Effector CD4-positive, alpha-beta T cell (primary cell): ENCODE measurements at regions not wholly inside any gene's neighbourhood (a gene's known extent, or its start where the extent isn't known, plus 50 kb on each side); places are given as distances from the start of the nearest gene placed in this dataset.
A peak's percentile ranks its signal among the peaks of the same experiment; 100 is the strongest.

ENCODE experiments used
- DNase-seq: peaks from one replicate; pipeline ENCODE4 v3.0.0-alpha.2; 2020

DNA sequence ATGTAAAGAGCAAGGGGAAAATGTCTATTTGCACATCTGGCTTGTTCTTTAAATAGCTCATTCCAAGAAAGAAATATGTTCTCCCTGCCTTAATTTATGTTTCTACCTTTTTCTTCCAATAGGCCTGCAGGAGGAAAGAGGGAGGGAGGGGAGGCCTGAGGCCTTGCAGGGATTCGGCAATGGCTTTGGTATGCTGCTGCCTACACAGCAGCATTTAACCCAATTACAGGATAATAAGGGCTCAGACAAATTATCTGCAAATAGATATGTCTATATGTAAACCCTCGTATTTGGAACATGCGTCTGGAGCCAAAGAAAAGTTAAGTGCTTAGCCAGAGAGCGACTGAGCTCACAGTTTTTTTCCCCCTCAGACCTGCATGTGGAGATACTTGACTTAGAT is 277.2 kb downstream of the CDC5L start:
- no peak for DNase-seq

DNA sequence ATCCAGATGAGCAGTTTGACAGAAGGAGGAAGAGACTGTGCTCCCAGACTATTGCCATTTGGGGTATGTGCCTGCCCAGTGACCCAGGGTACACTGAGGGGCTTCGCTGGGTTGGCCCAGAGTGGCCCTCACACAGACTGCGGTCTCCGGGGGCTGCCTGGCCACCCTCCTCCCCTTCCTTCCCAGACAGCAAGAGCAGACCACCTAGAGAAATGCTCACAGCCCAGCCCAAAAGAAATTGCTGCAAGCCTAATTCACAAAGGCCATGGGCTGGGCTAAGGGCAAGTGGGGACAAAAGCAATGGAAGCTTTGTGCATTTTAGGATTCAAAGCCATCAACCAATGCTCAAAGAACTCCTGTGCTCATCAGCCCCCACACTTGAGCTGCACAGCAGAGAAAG is 277.6 kb downstream of the CDC5L start:
- DNase-seq: no peak

GRCh38 chr6:44665683-44666082 is 278.2 kb downstream of the CDC5L start:
- no peak for DNase-seq

GRCh38 chr6:44666324-44666723 is 278.8 kb downstream of the CDC5L start:
- no peak for DNase-seq

DNA sequence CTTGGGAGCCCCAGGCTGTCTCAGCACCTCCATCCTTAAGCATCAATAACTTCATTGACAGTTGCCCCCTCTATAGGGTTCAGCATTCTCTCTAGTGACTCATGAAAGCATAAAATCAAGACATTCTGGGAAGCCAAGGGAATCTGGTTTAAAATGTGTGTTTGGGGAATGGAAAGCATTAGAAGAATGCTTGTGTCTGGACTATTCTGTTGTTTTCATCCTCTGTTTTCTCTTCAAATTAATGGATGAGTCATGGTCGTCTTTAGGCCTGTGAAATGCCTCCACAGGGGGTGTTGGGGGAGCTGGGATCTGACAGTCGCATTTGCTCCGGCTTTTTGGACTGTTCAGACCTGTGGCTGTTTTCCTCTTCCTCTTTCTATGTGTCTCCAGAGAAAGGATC is 279.7 kb downstream of the CDC5L start:
- DNase-seq: no peak

- peak; percentile 10 for DNase-seq
Measured at GRCh38 chr6:44667668-44668390, 280.3 kb downstream of the CDC5L start.

GRCh38 chr6:44668391-44668930 is 281.0 kb downstream of the CDC5L start:
- DNase-seq: no peak

DNA sequence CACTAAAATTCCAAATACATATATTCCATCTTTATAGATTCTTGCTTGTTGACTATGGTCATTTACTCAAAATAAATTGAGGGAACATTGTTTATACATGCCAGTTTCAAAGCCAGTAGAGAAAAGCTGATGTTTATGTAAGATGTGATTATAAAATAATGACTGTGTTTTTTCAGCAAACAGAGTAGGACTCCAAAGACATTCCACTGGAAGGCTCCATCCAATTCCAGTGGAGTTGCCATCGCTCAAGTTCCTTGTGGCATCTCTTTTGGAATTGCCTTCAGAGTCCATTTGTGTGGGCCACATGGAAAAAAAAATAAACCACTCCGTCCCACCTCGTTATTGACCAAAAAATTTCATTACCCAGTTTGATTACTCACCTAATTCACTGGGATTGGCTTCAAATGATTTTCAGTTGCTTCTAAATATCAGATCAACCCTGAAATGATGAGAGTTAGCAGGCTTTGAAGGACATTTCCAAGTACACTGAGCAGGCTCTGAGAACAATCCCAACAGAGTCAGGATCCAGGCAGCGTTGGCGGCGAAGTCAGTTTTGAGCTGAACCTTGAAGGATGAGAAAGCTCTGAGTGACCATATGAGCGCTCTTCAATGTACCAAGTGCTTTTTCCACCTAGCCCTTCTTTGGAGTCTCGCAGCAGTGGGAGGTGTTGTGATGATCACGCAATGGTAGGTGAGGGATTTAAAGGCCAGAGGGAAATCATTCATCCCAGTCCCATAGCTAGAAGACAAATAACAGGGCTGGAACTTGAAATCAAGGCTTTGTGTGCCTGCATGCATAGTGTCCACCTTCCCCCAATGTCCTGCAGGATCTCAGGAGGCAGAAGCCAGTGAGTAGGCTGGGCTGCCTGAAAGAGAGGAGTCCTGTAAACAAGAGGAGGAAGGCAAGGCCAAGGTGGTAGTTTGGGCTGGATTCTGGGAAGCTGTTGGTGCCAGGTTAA is 281.7 kb downstream of the CDC5L start:
- DNase-seq: no peak

DNA sequence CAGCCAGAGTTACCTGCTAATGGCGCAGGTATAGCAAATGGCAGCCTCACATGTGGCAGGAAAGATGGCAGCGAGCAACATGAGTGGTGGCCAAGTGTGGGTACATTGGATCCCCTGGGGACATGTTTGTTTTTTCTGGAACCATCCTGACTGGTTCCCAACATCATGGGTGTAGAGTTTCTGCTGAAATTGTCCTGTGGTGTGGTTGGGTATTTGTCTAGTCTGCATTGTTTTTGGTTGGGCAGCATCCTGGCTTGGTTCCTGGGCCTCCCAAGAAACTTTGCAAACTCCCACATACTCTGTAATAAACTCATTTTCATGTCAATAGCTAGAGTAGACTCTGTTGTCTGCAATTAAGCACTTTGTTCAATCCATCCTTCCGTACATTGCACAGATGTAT is 282.6 kb downstream of the CDC5L start:
- no peak for DNase-seq

DNA sequence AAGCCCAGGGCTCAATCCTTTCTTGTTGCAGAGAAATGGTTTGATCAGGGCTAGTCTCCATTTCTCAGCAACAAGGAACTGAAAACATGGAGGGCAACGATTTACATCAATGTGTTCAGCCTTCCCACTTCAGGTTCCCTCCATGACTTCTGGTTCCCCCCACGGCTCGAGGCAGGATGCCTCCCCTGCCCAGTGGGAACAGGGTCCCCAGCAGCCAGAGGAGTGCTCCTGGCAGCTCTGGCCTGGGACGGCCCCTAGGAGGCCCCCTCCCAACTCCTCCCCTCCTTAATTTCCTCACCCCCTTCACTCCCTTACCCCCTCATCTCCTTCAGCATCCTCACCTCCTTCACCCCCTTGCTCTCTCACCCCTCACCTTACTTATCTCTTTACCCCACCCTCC is 283.8 kb downstream of the CDC5L start:
- DNase-seq: no peak

DNA sequence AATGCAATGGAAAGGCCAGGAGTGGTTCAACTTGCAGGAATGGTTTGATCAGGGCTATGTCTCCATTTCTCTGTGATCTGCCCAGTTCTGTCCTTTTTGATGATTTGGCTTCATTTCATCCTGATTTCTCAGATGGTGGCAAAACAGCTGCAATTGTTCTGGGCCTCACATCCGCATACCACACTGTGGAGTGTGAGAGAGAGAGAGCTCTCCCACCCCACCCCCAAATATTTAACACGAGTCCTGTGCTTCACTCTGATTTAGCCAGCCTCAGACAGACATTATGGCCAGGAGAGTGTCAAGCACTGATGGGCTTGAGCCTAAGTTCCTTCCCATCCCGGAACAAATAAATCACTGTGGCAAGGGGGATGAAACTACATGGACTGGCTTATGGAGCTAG is 284.6 kb downstream of the CDC5L start:
- no peak for DNase-seq

DNA sequence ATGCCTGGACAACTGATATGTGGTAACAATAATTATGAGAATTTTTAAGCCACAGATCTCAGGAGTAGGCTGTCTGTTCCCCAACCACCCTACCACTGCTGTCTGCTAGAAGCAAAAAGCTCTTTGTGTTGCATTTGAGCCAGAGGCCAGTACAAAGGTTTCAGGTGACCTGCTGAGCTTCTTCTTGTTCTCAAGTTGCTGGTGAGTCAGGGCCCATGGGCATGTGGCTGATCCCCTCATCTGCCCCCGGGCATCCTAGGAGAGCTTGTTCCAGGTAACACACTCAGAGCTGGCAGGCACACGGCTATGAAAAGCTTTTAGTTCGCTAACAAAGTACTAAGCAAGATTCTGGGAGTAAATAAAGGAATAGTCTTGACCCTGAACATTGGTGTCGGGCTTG is 285.3 kb downstream of the CDC5L start:
- no peak for DNase-seq

DNA sequence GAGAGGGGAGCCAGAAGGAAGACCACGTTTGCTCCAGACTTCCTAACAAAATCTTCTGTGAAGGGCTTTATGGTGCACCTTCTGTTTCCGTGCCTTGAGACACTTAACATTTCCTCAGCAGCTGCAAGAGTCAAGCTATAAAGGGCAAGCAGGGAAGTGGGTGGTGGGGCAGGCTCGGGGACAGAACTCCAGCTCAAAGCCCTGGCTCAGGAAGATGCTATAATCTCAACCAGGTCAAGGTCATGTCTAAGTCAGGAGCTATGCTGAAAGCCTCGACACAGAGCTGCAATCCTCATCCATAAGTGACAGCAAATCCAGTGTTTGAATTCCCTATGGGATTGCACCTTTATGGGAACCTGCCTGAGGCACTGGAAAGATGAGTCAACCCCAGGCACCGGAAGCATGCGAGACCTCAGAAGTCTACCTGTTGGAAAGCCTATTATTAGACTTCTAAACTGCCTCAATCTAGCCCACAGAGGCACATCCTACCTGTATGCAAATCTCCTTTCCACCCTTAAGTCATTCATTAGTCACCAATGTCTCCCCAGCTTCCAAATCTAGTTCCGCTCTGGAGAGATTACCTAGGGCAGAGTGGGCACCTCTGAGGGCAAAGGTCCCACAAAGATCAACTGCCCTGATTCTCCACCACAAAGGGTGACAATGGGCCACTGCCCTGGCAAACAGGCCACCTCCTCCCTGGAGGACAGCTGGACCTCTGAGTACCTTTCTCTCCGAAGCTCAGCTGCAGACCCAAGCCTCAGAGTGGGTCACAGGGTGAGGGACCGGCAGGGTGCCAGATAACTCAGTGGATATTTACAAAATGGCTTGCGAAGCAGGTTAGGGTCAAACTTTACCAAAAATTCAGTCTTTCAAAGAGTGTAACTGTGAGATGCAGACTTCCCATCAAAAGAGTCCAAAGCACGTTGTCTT is 287.0 kb downstream of the CDC5L start:
- no peak for DNase-seq

DNA sequence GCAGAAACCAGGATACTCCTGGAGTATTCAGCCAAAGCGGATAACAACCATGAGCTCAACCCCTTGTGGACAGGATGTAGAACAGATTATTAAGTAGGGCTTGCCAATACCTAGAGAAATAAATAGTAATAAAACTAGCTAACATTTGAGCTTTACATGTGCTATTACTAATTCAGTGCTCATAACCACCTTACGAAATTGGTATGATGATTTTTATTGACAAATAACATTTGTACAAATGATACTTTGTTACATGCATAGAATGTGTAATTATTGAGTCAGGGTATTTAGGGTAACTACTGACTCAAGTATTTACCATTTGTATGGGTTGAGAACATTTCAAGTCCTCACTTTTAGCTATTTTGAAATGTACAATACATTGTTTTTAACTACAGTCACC is 287.9 kb downstream of the CDC5L start:
- no peak for DNase-seq

GRCh38 chr6:44676246-44676790 is 288.8 kb downstream of the CDC5L start:
- DNase-seq: no peak

GRCh38 chr6:44676826-44677433 is 289.4 kb downstream of the CDC5L start:
- no peak for DNase-seq

GRCh38 chr6:44678252-44678935 is 290.9 kb downstream of the CDC5L start:
- DNase-seq: no peak

DNA sequence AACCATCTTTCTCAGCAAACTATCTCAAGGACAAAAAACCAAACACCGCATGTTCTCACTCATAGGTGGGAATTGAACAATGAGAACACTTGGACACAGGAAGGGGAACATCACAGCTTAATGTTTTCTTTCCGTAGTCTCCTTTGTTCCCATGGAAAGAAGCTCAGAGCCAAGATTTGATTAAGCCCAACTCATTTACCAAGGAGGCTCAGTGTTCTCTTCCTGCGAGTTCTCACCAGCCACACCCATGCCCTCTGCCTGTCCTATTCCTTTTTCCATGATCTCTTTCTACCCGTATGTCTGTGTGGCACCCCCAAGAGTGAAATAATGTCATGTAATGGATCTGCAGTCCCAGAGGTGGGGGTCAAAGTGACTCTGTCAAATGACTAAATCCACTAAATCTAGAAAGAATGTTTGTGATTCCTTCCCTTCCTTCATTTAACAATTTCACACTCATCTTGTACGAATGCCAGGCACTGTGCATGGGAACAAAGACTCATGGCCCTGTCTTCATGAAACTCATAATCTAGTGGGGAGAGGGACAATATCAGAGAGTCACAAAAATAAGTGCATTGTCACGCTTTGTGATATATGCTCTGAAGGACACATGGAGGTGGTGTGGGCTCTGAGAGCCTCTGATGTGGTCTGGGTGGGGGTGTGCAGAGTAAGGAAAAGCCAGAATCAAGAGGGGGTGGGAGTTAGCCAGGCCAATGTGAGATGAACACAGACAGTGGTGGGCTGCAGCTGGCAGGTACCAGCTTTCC is 292.1 kb downstream of the CDC5L start:
- no peak for DNase-seq

GRCh38 chr6:44680202-44680720 is 292.8 kb downstream of the CDC5L start:
- DNase-seq: no peak

DNA sequence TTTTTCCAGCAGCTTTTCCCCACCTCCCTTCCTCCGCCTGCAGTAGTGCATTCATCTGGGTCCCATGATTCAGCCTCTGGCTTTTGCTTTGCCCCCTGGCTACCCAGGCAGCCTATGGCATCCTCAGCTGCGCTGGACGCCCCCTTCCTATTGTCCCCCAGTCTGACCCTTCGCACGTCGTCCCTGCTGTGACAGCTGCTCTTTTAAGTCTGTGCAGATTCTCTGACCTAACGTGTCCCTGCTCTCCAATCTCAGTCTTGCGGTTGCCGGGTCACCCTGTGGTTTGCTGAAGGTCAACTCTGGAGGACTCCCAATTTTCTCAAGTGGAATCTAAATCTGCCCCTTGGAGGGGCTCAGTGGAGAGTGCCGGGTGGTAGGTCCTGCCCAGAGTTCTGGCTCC is 294.3 kb downstream of the CDC5L start:
- DNase-seq: no peak
